ENCODE measurements at regions not wholly inside any gene's neighbourhood (a gene's known extent, or its start where the extent isn't known, plus 50 kb on each side); places are given as distances from the start of the nearest gene placed in this dataset.

GRCh38 chr6:19153270-19153980 lies 683.7 kb upstream of the ID4 start:
- no peaks in the 10 kb centered on the region for H3F3A ChIP-seq (ENCODE audit: insufficient read depth)
- H3K9ac ChIP-seq (ENCODE audit: low read length): no peak overlapping the region
- no peaks in the 10 kb centered on the region for H4K20me1 ChIP-seq (ENCODE audit: low read depth, low read length)
- no peaks in the 10 kb centered on the region for H3K79me2 ChIP-seq (ENCODE audit: insufficient read depth, low read length)
- H3K9me3 ChIP-seq (ENCODE audit: insufficient read depth, low read length): no peaks in the 10 kb centered on the region
- H3K36me3 ChIP-seq (ENCODE audit: low read length): no peaks in the 10 kb centered on the region
- no peak overlapping the region for H3K27ac ChIP-seq (ENCODE audit: low read depth, low read length)
- H3K4me3 ChIP-seq (ENCODE audit: insufficient read depth, low read length, poor library complexity, severe bottlenecking): no peak overlapping the region
- no peak for TF ChIP-seq CTCF (IDR thresholded peaks at IDR 0.05; ENCODE audit: insufficient read depth, low read length, poor library complexity, severe bottlenecking)
- no peak for TF ChIP-seq EZH2phosphoT487 (conservative IDR thresholded peaks at IDR 0.05; ENCODE audit: low read length)
- no peak overlapping the region for H3K4me2 ChIP-seq (ENCODE audit: low read depth, low read length, poor library complexity, severe bottlenecking)
- H2AFZ ChIP-seq (ENCODE audit: low read depth, low read length, severe bottlenecking): no peak overlapping the region
- no peaks in the 10 kb centered on the region for H3K27me3 ChIP-seq (ENCODE audit: low read length)
- H3K9me2 ChIP-seq (replicated peaks; ENCODE audit: insufficient read depth, low read length): no peaks in the 10 kb centered on the region

- no peak overlapping the region for H3K27ac ChIP-seq (ENCODE audit: low read depth, low read length)
- H4K20me1 ChIP-seq (ENCODE audit: low read depth, low read length): no peaks in the 10 kb centered on the region
- H3K36me3 ChIP-seq (ENCODE audit: low read length): no peaks in the 10 kb centered on the region
- no peak overlapping the region for H3K9ac ChIP-seq (ENCODE audit: low read length)
- TF ChIP-seq EZH2phosphoT487 (conservative IDR thresholded peaks at IDR 0.05; ENCODE audit: low read length) (no peak), CTCF (IDR thresholded peaks at IDR 0.05; ENCODE audit: insufficient read depth, low read length, poor library complexity, severe bottlenecking) (no peak)
- no peaks in the 10 kb centered on the region for H3F3A ChIP-seq (ENCODE audit: insufficient read depth)
- no peak overlapping the region for H3K4me2 ChIP-seq (ENCODE audit: low read depth, low read length, poor library complexity, severe bottlenecking)
- H3K79me2 ChIP-seq (ENCODE audit: insufficient read depth, low read length): no peaks in the 10 kb centered on the region
- H3K9me2 ChIP-seq (replicated peaks; ENCODE audit: insufficient read depth, low read length): no peaks in the 10 kb centered on the region
- H3K27me3 ChIP-seq (ENCODE audit: low read length): no peaks in the 10 kb centered on the region
- H2AFZ ChIP-seq (ENCODE audit: low read depth, low read length, severe bottlenecking): no peak overlapping the region
- H3K4me3 ChIP-seq (ENCODE audit: insufficient read depth, low read length, poor library complexity, severe bottlenecking): no peak overlapping the region
- H3K9me3 ChIP-seq (ENCODE audit: insufficient read depth, low read length): no peaks in the 10 kb centered on the region
Measured at GRCh38 chr6:19153981-19154295, 683.2 kb upstream of the ID4 start.

- no peaks in the 10 kb centered on the region for H3K9me2 ChIP-seq (replicated peaks; ENCODE audit: insufficient read depth, low read length)
- H3K27me3 ChIP-seq (ENCODE audit: low read length): no peaks in the 10 kb centered on the region
- H3K4me2 ChIP-seq (ENCODE audit: low read depth, low read length, poor library complexity, severe bottlenecking): no peak overlapping the region
- no peaks in the 10 kb centered on the region for H3K36me3 ChIP-seq (ENCODE audit: low read length)
- no peaks in the 10 kb centered on the region for H3F3A ChIP-seq (ENCODE audit: insufficient read depth)
- no peaks in the 10 kb centered on the region for H3K79me2 ChIP-seq (ENCODE audit: insufficient read depth, low read length)
- H3K27ac ChIP-seq (ENCODE audit: low read depth, low read length): no peak overlapping the region
- no peak overlapping the region for H3K4me3 ChIP-seq (ENCODE audit: insufficient read depth, low read length, poor library complexity, severe bottlenecking)
- H2AFZ ChIP-seq (ENCODE audit: low read depth, low read length, severe bottlenecking): no peak overlapping the region
- H4K20me1 ChIP-seq (ENCODE audit: low read depth, low read length): no peaks in the 10 kb centered on the region
- no peak overlapping the region for H3K9ac ChIP-seq (ENCODE audit: low read length)
- no peaks in the 10 kb centered on the region for H3K9me3 ChIP-seq (ENCODE audit: insufficient read depth, low read length)
- TF ChIP-seq EZH2phosphoT487 (conservative IDR thresholded peaks at IDR 0.05; ENCODE audit: low read length) (no peak), CTCF (IDR thresholded peaks at IDR 0.05; ENCODE audit: insufficient read depth, low read length, poor library complexity, severe bottlenecking) (no peak)
Measured at GRCh38 chr6:19156443-19156842, 680.7 kb upstream of the ID4 start.
